Stimulated activated naive CD8-positive, alpha-beta T cell treated with anti-CD3 and anti-CD28 coated beads, Interleukin-15, amount 100 ng/mL, for 72 hours (primary cell): ENCODE measurements at regions not wholly inside any gene's neighbourhood (a gene's known extent, or its start where the extent isn't known, plus 50 kb on each side); places are given as distances from the start of the nearest gene placed in this dataset.

Experiments
- ATAC-seq: fragments of 150-1000 bp; cut with Tn5 transposase; 2 replicates; pipeline ENCODE4 v1.10.0; 2021; ENCODE audit warnings: mild to moderate bottlenecking, moderate library complexity
- DNase-seq, 2 donors: peaks; one replicate each; pipeline ENCODE4 v3.0.0; 2021 to 2022
- H3K27ac Mint-ChIP-seq, 2 donors: one replicate each; pipeline ENCODE4 v1.8.0; 2022; ENCODE audit warnings: mild to moderate bottlenecking in 2 of 2, mixed read lengths in 2 of 2, moderate library complexity in 2 of 2
- H3K27me3 Mint-ChIP-seq: one replicate; pipeline ENCODE4 v1.8.0; 2022; ENCODE audit warnings: mixed read lengths
- H3K4me1 Mint-ChIP-seq: one replicate; pipeline ENCODE4 v1.8.0; 2022; ENCODE audit warnings: mild to moderate bottlenecking, mixed read lengths
- H3K4me3 Mint-ChIP-seq, 2 donors: one replicate each; pipeline ENCODE4 v1.8.0; 2022; ENCODE audit warnings: mild to moderate bottlenecking in 2 of 2, mixed read lengths in 2 of 2, moderate library complexity in 1 of 2
- H3K9me3 Mint-ChIP-seq, 2 donors: one replicate each; pipeline ENCODE4 v1.8.0; 2022; ENCODE audit warnings: mixed read lengths in 2 of 2

DNA sequence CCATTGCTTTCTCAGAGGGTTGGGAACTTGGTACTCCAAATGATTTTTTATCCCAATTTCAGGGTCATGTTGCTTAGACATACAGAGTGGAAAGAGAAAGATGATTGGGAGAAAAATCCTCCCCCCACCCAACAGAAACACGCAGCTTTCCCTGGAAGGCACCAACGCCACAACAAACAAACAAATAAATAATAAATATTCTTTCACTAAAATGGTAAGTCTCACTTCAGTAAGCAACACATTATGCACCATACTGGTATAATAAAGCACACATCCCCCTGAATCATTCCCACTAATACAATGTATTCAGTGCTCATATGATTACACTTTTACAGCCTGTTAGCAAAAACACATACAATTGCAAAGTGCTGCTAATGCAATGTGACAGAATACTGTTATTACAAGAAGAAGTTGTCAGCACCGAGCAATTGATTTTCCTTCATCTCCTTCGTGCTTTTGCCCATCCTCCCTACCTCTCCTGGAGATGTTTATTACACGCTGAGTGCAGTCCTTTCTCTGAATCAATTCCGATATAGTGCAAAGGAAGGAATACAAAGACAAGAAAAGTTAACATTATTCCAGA lies 359.9 kb downstream of the TXNL1 start:
- no peak for ATAC-seq

DNA sequence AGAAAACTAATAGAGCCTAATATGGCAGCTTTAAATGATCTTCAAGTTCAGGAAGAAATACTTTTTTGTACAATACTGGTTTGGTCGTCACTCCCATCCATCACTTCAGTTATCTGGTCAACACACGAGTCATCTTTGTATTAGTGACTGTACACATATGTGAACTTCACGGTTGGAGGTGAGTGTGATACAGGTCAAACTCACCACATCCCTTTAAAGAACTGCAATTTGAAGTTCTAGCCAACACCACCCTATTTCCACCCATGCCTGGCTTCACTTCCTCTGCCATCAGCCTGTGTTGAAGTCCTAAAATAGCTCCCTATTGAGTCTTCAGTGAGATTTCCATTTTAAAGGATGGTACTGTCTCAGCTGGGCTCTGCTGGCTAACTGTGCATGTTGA lies 361.9 kb downstream of the TXNL1 start:
- DNase-seq (no peak), ATAC-seq (no peak)
- Mint-ChIP-seq H3K4me3 (no peak overlapping the region), H3K4me1 (no peaks in the 10 kb centered on the region), H3K27me3 (no peaks in the 10 kb centered on the region), H3K27ac (no peak overlapping the region), H3K9me3 (peaks cover 0 to 6% of the 10 kb centered on the region in 2 donors)

More for the DNA sequence above, 359.9 kb downstream of the TXNL1 start:
- Mint-ChIP-seq H3K27ac (no peak overlapping the region), H3K4me1 (no peaks in the 10 kb centered on the region), H3K9me3 (peaks cover 4 to 6% of the 10 kb centered on the region in 2 donors), H3K4me3 (no peak overlapping the region), H3K27me3 (no peaks in the 10 kb centered on the region)
- DNase-seq = no peak

DNA sequence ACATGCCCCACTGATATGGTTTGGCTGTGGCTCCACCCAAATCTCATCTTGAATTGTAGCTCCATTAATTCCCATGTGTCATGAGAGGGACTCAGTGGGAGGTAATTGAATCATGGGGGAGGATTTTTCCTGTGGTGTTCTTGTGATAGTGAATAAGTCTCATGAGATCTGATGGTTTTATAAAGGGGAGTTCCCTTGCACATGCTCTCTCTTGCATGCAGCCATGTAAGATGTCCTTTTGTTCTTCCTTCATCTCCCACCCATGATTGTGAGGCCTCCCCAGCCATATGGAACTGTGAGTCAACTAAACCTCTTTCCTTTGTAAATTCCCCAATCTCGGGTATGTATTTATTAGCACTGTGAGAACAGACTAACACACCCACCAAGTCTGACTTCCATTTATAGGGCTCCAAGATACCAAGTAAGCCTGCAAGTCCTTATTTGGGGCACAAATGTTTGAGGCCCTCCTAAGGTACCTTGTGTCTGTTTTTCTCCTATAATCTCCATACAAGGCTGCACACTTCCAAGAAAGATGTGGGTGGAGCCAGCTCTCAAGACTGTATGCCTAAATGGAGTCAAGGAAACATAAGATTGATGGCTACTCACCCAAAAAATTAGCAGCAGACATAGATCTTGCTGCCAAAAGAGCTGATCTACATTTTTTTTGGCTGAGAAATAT lies 364.7 kb downstream of the TXNL1 start:
- H3K4me1 Mint-ChIP-seq = no peaks in the 10 kb centered on the region
- H3K4me3 Mint-ChIP-seq = no peak overlapping the region
- no peak overlapping the region for H3K27ac Mint-ChIP-seq
- peaks cover 0 to 8% of the 10 kb centered on the region in 2 donors for H3K9me3 Mint-ChIP-seq
- DNase-seq (no peak), ATAC-seq (no peak)
- H3K27me3 Mint-ChIP-seq = peaks cover 9% of the 10 kb centered on the region

DNA sequence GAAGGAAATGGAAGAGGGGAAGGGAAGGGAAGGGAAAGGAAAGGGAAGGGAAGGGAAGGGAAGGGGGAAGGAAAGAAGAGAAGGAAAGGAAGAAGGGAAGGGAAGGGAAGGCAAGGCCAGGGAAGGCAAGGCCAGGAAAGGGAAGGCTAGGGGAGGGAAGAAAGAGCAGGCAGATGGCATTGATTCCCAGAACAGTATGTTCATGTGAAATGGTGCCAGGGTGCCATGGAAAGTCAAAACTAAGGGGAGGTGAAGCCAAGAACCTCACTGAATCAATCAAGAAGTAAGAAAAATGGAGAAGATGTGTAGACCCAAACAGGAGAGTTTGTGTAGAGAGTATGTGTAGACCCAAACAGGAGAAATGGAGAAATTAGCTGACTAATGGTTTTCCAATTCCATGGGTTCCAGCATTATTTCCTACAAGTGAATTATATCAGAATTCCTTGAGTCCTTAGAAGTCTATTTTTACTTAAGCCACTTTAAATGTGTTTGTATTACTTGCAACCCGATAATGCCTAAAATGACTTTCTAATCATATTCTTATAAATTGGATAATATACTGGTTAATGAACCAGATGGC lies 367.6 kb downstream of the TXNL1 start:
- Mint-ChIP-seq H3K4me3 (no peak overlapping the region), H3K27me3 (peaks cover 18% of the 10 kb centered on the region), H3K4me1 (no peaks in the 10 kb centered on the region), H3K9me3 (peaks cover 7 to 8% of the 10 kb centered on the region in 2 donors), H3K27ac (no peak overlapping the region)
- ATAC-seq (no peak), DNase-seq (no peak)

DNA sequence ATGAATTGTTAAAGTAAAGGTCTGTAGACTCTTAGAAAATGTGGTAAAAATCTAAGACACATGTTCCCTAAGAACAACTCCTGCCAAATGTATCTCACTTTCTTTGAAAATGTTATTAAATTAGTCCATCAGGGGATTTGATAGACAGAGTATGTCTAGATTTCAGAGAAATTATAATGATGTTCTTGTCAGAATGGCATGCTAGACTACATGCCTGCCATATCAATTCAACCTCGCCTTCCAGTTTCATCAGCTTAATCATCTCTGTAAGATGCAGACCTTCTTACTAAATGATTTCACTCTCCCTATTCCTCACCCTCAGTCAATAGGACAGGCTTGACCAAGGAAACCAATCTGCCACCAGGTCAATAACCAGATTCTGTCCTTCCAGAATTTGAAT lies 368.4 kb downstream of the TXNL1 start:
- Mint-ChIP-seq H3K27ac (no peak overlapping the region), H3K9me3 (peaks cover 7 to 8% of the 10 kb centered on the region in 2 donors), H3K4me3 (no peak overlapping the region), H3K4me1 (no peaks in the 10 kb centered on the region), H3K27me3 (peaks cover 18% of the 10 kb centered on the region)
- DNase-seq = no peak
- ATAC-seq = no peak

DNA sequence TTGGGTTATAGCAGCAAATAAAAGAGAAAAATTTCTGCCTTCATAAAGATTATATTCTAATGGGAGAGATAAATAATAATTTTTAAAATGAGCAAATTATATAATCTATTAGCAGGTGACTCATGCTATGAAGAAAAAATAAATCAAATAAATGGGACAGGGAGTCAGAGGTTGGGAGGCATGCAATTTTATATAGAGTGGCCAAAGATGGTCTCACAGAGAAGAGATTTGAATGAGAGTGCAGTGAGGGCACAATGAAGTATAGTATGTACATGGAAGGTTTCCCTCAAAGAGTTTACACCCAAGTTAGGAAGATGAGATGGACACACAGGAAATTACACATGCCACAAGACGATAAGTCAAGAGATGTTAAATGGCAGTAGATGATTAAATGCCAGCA lies 369.4 kb downstream of the TXNL1 start:
- Mint-ChIP-seq H3K27ac (no peak overlapping the region), H3K4me1 (no peaks in the 10 kb centered on the region), H3K9me3 (peaks cover 7 to 8% of the 10 kb centered on the region in 2 donors), H3K4me3 (no peak overlapping the region), H3K27me3 (peaks cover 18% of the 10 kb centered on the region)
- DNase-seq = no peak
- no peak for ATAC-seq

DNA sequence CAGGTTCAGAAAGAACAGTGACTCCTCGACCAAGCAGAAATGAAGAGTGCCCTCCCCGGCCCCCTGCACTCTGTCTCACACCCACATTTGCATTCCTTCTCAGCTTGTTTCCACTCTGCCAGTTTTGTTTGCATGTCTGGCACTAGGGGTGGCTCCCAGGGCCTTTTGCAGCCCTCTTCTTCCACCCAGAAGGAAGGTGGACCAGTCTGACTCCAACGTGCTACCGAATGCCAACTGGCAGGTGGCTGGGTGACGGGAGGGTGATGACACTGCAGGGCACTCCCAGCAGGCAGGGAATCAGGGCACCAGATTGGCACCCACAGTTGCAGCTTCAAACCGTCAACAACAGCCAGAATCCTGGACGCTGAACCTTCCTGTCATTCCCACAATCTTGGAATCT lies 371.1 kb downstream of the TXNL1 start:
- H3K4me3 Mint-ChIP-seq = no peak overlapping the region
- no peak for DNase-seq
- H3K27ac Mint-ChIP-seq = no peak overlapping the region
- H3K27me3 Mint-ChIP-seq = peaks cover 18% of the 10 kb centered on the region
- peaks cover 7 to 8% of the 10 kb centered on the region in 2 donors for H3K9me3 Mint-ChIP-seq
- ATAC-seq = no peak
- no peaks in the 10 kb centered on the region for H3K4me1 Mint-ChIP-seq

DNA sequence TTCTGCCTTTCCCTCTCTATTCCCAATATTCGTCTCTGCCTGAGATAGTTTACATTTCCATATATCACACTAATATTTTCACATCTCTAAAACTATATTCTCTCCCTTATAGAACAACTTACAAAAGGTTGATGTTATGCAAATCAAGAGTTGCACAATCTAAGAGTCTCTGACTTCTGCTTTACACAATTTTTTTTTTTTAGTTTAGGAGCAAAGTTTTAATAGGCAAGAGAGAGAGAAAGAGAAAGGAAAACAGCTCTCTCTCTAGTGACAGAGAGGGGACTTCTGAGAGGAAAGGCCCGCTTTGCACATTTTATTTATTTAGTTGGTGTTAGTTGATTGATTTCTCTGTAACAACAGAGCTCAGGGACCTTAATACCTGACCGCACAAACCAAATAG lies 380.2 kb downstream of the TXNL1 start:
- DNase-seq = no peak
- ATAC-seq = no peak
- H3K27me3 Mint-ChIP-seq = no peaks in the 10 kb centered on the region
- H3K4me1 Mint-ChIP-seq = no peaks in the 10 kb centered on the region
- no peak overlapping the region for H3K27ac Mint-ChIP-seq
- peaks cover 0 to 4% of the 10 kb centered on the region in 2 donors for H3K9me3 Mint-ChIP-seq
- no peak overlapping the region for H3K4me3 Mint-ChIP-seq

DNA sequence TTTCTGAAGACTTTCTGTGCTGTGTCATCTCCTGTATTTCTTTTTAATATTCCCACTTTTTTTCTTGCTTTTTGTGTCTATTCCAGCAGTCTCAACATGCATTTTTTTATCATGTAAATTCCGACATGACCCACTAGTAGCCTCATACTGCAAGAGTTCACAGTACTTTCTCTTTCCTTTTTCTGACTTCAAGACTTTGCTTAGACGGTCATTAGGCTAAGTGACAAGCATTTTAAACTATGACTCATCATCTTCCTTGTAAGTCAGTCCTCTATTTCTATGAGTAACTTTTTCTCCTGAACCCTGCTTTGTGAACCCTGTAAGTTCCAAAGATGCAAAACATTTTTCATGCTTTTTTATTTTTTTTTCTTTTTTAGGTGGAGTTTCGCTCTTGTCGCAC lies 381.2 kb downstream of the TXNL1 start:
- no peaks in the 10 kb centered on the region for H3K27me3 Mint-ChIP-seq
- ATAC-seq (no peak), DNase-seq (no peak)
- H3K9me3 Mint-ChIP-seq = peaks cover 0 to 4% of the 10 kb centered on the region in 2 donors
- no peak overlapping the region for H3K27ac Mint-ChIP-seq
- H3K4me3 Mint-ChIP-seq = no peak overlapping the region
- H3K4me1 Mint-ChIP-seq = no peaks in the 10 kb centered on the region

DNA sequence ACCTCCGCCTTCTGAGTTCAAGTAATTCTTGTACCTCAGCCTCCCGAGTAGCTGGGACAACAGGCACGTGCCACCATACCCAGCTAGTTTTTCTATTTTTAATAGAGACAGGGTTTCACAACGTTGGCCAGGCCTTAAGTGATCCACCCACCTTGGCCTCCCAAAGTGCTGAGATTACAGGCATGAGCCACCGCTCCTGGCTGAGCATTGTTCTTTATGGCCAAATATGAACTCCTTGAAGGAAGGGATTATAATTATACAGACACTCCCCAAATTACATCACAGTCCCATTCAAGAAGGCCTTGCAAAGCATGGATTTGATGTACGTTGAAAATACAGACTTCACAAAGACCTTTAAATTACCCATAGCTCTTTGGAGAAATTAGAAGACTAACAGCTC lies 381.7 kb downstream of the TXNL1 start:
- no peak for DNase-seq
- Mint-ChIP-seq H3K4me1 (no peaks in the 10 kb centered on the region), H3K9me3 (peaks cover 0 to 4% of the 10 kb centered on the region in 2 donors), H3K27me3 (no peaks in the 10 kb centered on the region), H3K27ac (no peak overlapping the region), H3K4me3 (no peak overlapping the region)
- no peak for ATAC-seq

DNA sequence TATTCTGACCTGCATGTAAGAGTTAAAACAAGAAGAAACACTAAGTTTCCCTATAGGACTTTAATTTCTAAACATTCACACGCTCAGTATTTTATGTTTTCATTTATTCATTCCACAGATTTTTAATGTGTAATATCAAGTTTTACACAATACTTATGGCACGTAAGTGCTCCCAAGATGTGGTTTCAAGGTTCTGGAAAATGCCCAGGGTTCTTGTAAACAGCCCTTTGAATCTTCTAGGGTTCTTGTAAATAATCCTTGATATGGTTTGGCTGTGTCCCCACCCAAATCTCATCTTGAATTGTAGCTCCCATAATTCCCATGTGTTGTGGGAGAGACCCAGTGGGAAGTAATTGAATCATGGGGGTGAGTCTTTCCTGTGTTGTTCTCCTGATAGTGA lies 383.0 kb downstream of the TXNL1 start:
- DNase-seq (no peak), ATAC-seq (no peak)
- no peaks in the 10 kb centered on the region for H3K4me1 Mint-ChIP-seq
- no peak overlapping the region for H3K27ac Mint-ChIP-seq
- no peaks in the 10 kb centered on the region for H3K27me3 Mint-ChIP-seq
- H3K4me3 Mint-ChIP-seq = no peak overlapping the region
- H3K9me3 Mint-ChIP-seq = peaks cover 0 to 4% of the 10 kb centered on the region in 2 donors

DNA sequence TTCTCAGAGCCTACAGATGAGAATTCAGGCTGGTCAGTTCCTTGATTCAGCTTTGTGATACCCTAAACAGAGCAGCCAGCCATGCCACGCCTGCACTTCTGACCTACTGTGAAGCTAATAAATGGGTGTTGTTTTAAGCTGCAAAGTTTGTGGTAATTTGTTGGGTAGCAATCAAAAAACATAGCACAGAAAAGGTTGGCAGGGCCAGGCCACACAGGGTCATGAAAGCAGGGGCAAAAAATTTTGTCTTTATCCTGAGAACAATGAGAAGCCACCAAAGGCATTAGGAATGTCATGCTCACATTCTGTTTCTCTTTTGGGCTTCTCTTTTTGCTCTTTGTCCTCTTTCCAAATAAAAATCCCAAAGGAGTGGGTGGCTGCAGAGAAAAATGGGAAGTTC lies 385.9 kb downstream of the TXNL1 start:
- DNase-seq = no peak

DNA sequence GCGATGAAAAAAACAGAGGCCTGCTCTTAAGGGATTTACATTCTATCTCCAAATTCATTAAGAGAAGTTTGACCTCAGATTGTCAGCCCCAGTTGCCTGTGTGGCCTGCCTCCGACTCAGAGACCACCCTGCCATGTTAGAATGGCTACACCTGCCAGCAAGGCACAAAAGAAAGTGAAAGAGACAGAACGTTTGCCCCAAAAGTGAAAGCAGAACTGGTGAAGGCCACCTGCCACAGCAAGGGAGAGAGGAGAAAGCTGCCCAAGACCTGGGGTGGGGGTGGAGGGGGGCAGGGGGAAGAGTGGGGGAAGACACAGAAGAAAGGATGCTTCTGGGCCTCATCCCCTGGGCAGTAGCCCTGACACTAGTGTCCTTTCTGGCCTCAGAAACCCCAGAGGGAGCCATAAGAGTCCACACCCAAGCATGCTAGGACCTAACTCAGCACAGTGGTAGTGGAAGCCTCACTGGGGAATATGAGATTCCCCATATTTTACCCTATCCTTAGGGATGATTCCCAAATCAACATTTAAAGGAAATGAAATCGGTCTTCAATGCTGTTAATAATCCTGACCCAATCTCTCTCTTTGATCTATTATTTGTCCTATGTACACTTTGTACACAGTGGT lies 389.7 kb downstream of the TXNL1 start:
- ATAC-seq (peak; percentile 43), DNase-seq (no peak)
- H3K4me1 Mint-ChIP-seq = no peaks in the 10 kb centered on the region
- H3K27ac Mint-ChIP-seq = peak overlapping the region; percentile 16 to 41
- H3K4me3 Mint-ChIP-seq = peak overlapping the region in 1 of 2 donors; percentile 27
- H3K9me3 Mint-ChIP-seq = peaks cover 0 to 7% of the 10 kb centered on the region in 2 donors
- no peaks in the 10 kb centered on the region for H3K27me3 Mint-ChIP-seq

More for the DNA sequence above, 385.9 kb downstream of the TXNL1 start:
- Mint-ChIP-seq H3K4me3 (no peak overlapping the region), H3K27me3 (no peaks in the 10 kb centered on the region), H3K4me1 (no peaks in the 10 kb centered on the region), H3K9me3 (peaks cover 4 to 6% of the 10 kb centered on the region in 2 donors), H3K27ac (no peak overlapping the region)
- ATAC-seq = no peak

DNA sequence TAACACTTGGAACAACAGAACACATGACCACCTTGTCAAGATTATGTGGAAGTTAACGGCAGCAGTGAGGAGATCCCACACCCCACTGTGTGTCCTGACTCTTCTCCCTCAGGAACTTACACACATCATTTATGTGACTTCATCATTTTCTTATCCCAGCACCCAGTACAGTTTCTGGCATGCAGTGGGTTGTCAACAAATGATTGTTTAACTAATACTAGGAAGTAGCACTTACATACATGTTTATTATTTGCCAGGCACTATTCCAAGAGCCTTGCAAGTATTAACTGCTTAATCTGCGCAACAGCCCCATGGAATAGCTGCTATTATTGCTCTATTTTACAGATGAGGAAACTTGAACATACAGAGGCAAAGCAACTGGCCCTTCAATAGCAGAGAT lies 391.5 kb downstream of the TXNL1 start:
- H3K27ac Mint-ChIP-seq = no peak overlapping the region
- DNase-seq = no peak

DNA sequence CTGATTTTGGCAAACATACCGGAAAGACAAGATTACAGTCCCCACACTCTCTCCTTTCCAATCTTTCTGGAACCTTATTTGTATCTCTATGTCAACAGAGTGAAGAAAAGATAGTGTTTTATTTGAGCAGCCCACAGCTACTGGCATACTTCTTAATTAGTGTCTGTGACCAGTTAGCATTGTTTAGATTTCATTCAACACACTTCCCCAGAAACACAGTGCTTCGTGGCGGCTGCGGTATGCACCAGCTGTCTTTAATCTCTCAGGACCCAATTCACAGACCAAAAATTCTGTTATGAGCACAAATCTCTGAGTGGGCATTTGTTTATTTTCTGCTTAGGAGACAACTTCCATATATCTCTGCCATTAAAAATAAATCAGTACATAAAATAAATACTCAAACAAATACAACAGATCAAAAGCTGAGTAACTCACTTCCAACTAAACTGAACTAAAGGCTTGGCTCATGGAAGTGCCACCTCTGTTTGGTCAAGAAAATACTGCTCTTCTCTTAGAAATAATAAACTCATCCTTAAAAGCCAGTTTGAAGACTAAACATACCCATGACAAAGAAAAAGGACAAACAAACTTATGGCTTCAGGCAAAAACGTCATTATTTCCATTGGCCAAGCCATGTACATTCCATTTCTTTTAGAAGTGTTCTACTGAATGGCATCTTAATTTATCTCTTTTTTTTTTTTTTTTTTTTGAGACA lies 392.4 kb downstream of the TXNL1 start:
- H3K4me3 Mint-ChIP-seq = no peak overlapping the region
- H3K4me1 Mint-ChIP-seq = no peaks in the 10 kb centered on the region
- no peaks in the 10 kb centered on the region for H3K27me3 Mint-ChIP-seq
- H3K27ac Mint-ChIP-seq = no peak overlapping the region
- peaks cover 0 to 7% of the 10 kb centered on the region in 2 donors for H3K9me3 Mint-ChIP-seq
- ATAC-seq = no peak
- DNase-seq = no peak

More for the DNA sequence above, 391.5 kb downstream of the TXNL1 start:
- ATAC-seq = no peak
- Mint-ChIP-seq H3K4me3 (no peak overlapping the region), H3K9me3 (peaks cover 0 to 7% of the 10 kb centered on the region in 2 donors), H3K27me3 (no peaks in the 10 kb centered on the region), H3K4me1 (no peaks in the 10 kb centered on the region)
